ENCODE measurements at regions not wholly inside any gene's neighbourhood (a gene's known extent, or its start where the extent isn't known, plus 50 kb on each side); places are given as distances from the start of the nearest gene placed in this dataset.

- DNase-seq, result no peak
These were observed 387.0 kb upstream of the DMAC1 start for GRCh38 chr9:8186560-8186959.

- DNase-seq, result no peak
These were observed 384.0 kb upstream of the DMAC1 start for GRCh38 chr9:8183618-8184017.

- DNase-seq, result no peak
These were observed 379.9 kb upstream of the DMAC1 start for GRCh38 chr9:8179381-8180053.

- no peak for DNase-seq
These were observed 372.4 kb upstream of the DMAC1 start for GRCh38 chr9:8172000-8172399.

- DNase-seq, result no peak
These were observed 369.4 kb upstream of the DMAC1 start for GRCh38 chr9:8168916-8169438.

- DNase-seq, result no peak
These were observed 361.2 kb upstream of the DMAC1 start for GRCh38 chr9:8160787-8161186.

GRCh38 chr9:8158574-8158973, 359.0 kb upstream of the DMAC1 start:
- no peak for DNase-seq

- no peak for DNase-seq
These were observed 358.2 kb upstream of the DMAC1 start for GRCh38 chr9:8157683-8158324.

- DNase-seq, result no peak
These were observed 356.8 kb upstream of the DMAC1 start for GRCh38 chr9:8156346-8156745.

- DNase-seq, result no peak
These were observed 356.1 kb upstream of the DMAC1 start for GRCh38 chr9:8155706-8156105.

GRCh38 chr9:8143677-8144076, 344.1 kb upstream of the DMAC1 start:
- peak; percentile 2 for DNase-seq

- DNase-seq, result no peak
These were observed 341.0 kb upstream of the DMAC1 start for GRCh38 chr9:8140557-8140956.

GRCh38 chr9:8139756-8140155, 340.2 kb upstream of the DMAC1 start:
- DNase-seq, result no peak

- DNase-seq, result no peak
These were observed 336.9 kb upstream of the DMAC1 start for GRCh38 chr9:8136477-8136876.

- DNase-seq, result no peak
These were observed 335.1 kb upstream of the DMAC1 start for GRCh38 chr9:8134635-8135034.

- DNase-seq, result no peak
These were observed 334.0 kb upstream of the DMAC1 start for GRCh38 chr9:8133606-8134005.

- DNase-seq, result no peak
These were observed 316.0 kb upstream of the DMAC1 start for GRCh38 chr9:8115570-8115969.

GRCh38 chr9:8114826-8115225, 315.2 kb upstream of the DMAC1 start:
- no peak for DNase-seq

GRCh38 chr9:8106362-8106761, 306.8 kb upstream of the DMAC1 start:
- DNase-seq, result no peak

- no peak for DNase-seq
These were observed 302.0 kb upstream of the DMAC1 start for GRCh38 chr9:8101607-8102006.

GRCh38 chr9:8096091-8096490, 296.5 kb upstream of the DMAC1 start:
- DNase-seq, result no peak

GRCh38 chr9:8095672-8096086, 296.1 kb upstream of the DMAC1 start:
- DNase-seq, result no peak

- DNase-seq, result no peak
These were observed 288.9 kb upstream of the DMAC1 start for GRCh38 chr9:8088477-8088876.

GRCh38 chr9:8085986-8086385, 286.4 kb upstream of the DMAC1 start:
- peak; percentile 58 for DNase-seq

GRCh38 chr9:8078641-8079140, 279.1 kb upstream of the DMAC1 start:
- no peak for DNase-seq

All from NCI-H2171 treated with DMSO at 0.1 percent for 48 hours (cell line).